ENCODE measurements at regions not wholly inside any gene's neighbourhood (a gene's known extent, or its start where the extent isn't known, plus 50 kb on each side); places are given as distances from the start of the nearest gene placed in this dataset.

DNA sequence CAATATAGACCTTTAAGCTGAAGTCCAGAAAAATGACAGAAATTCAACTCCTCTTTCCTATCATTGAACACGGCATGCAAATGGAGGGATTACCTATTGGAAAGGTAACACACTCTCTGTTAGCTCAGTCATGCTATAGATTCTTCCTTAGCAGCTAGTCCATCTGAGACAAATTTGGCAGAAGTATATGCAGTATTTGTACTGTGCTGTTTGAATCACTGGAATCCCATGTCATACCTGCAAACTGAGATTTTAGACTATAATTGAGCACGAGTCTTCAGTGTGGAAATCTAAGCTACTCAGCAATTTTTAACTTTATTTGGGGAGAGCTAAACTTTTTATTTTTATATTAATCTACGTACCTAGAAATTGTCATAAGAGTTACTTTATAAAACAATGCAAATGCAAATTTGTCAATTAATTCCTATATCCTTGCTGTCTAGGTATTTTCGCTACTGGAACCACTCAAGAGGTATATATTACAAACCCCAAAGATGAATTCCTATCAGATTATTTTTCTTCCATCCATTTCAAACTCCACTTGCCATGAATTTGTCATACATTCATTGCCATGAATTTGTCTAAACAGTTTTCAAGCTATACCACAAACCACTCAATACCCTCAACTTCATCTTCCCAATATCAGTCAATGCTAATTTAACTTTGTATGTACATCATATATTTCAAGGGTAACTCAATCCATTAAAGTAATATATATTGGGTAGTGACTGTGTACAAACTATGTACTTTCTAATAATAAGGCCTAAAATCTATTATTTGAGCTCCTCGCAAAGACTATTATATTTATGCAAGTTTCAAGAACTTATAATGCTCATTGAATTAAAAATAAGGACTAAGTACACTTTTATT lies 224.8 kb downstream of the MEF2C start:
- Histone ChIP-seq H3K27me3 (peaks cover 0 to 23% of the 10 kb centered on the region in 2 donors), H3K4me1 (peaks cover 0 to 11% (median 0%) of the 10 kb centered on the region in 4 donors), H3K4me3 (no peak overlapping the region), H3K36me3 (no peaks in the 10 kb centered on the region), H3K27ac (no peak overlapping the region), H3K9me3 (peaks cover 0 to 11% (median 0%) of the 10 kb centered on the region in 4 donors)
- TF ChIP-seq, protein P1, sequence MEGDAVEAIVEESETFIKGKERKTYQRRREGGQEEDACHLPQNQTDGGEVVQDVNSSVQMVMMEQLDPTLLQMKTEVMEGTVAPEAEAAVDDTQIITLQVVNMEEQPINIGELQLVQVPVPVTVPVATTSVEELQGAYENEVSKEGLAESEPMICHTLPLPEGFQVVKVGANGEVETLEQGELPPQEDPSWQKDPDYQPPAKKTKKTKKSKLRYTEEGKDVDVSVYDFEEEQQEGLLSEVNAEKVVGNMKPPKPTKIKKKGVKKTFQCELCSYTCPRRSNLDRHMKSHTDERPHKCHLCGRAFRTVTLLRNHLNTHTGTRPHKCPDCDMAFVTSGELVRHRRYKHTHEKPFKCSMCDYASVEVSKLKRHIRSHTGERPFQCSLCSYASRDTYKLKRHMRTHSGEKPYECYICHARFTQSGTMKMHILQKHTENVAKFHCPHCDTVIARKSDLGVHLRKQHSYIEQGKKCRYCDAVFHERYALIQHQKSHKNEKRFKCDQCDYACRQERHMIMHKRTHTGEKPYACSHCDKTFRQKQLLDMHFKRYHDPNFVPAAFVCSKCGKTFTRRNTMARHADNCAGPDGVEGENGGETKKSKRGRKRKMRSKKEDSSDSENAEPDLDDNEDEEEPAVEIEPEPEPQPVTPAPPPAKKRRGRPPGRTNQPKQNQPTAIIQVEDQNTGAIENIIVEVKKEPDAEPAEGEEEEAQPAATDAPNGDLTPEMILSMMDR (IDR thresholded peaks at IDR 0.05): no peak
- no peak for TF ChIP-seq POLR2A (IDR thresholded peaks at IDR 0.05)
- DNase-seq: no peak

DNA sequence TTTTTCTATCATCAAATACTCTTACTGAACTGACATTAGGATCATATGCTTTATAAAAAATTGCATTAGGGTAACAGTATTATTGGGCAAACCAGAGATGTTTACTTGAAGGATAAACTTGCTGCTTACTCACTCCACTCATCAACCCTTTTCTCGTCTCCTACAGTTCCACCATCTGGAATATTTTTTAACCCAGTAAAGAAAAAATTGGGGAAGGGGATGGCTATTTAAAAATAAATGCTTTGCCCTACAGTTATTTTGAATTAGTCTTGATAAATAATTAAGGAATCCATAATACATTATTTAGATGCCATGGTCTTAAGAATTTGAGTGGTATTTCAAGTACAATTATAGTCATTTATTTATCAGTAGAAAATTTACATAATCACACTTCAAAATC lies 225.8 kb downstream of the MEF2C start:
- Histone ChIP-seq H3K36me3 (no peaks in the 10 kb centered on the region), H3K27ac (no peak overlapping the region), H3K4me3 (no peak overlapping the region), H3K27me3 (peaks cover 0 to 18% of the 10 kb centered on the region in 2 donors), H3K4me1 (peaks cover 0 to 11% (median 0%) of the 10 kb centered on the region in 4 donors), H3K9me3 (peaks cover 0 to 11% (median 0%) of the 10 kb centered on the region in 4 donors)
- TF ChIP-seq, protein P1 (IDR thresholded peaks at IDR 0.05): no peak
- TF ChIP-seq POLR2A (IDR thresholded peaks at IDR 0.05): no peak
- no peak for DNase-seq

DNA sequence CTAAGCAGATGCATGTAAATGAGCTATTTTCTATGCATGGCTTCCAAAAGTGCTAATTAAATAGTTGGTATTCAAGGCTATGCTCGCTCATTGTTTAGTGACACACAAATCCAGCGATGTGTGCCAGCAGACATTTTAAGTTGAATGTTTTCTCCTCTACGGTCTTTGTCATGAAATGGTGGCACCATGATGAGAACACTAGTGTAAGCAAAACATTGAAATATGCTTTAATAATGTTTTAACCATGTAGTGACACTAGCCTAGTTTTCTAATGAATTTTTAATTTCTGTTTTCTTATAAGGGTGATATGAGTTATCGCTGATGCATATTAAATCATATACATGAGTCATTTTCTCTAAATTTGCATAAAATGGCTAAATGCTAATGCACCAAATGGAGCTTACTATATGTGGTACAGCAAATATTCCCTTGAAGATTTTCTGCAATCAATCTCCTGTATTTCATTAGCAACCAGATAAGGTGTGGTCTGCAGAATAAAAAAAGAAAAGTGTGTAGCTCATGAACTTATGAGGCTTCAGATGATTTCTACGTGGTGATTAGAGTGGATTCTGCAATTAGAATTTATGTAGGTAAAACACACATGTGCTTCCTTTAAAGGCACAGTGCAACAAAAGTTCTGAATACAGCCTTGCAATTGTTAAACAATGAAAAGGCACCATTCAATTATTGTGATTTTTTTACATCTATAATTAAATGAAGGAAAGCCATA lies 226.6 kb downstream of the MEF2C start:
- peaks cover 0 to 11% (median 0%) of the 10 kb centered on the region in 4 donors for H3K9me3 ChIP-seq
- peaks cover 0 to 11% of the 10 kb centered on the region in 2 donors for H3K27me3 ChIP-seq
- DNase-seq: no peak
- H3K36me3 ChIP-seq: no peaks in the 10 kb centered on the region
- TF ChIP-seq, protein P1 (IDR thresholded peaks at IDR 0.05): no peak
- no peak for TF ChIP-seq POLR2A (IDR thresholded peaks at IDR 0.05)
- no peak overlapping the region for H3K4me3 ChIP-seq
- H3K27ac ChIP-seq: no peak overlapping the region
- peaks cover 0 to 10% (median 0%) of the 10 kb centered on the region in 4 donors for H3K4me1 ChIP-seq

DNA sequence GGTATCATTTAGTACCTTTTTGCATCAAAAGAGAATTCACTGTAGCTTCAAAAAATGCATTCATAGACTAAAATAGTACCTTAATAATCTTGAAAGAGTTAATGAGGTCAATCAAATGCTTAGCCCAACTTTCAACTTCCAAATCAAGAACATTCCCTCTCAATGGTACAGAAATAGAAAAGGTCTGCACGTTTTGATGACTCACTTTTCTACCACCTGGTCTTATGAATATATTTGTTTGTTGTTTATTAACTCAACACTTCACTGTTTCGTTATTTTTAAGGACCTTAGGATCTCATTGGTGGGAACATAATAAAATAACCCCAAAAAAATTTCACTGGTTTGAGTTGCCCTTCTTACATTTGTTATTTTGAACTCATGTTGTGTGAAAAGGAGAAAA lies 229.5 kb downstream of the MEF2C start:
- H3K36me3 ChIP-seq: no peaks in the 10 kb centered on the region
- no peaks in the 10 kb centered on the region for H3K4me1 ChIP-seq
- no peak for DNase-seq
- no peaks in the 10 kb centered on the region for H3K27me3 ChIP-seq
- H3K27ac ChIP-seq: no peak overlapping the region
- no peak overlapping the region for H3K4me3 ChIP-seq
- no peak for TF ChIP-seq POLR2A (IDR thresholded peaks at IDR 0.05)
- TF ChIP-seq, protein P1 (IDR thresholded peaks at IDR 0.05): no peak
- H3K9me3 ChIP-seq: no peaks in the 10 kb centered on the region

DNA sequence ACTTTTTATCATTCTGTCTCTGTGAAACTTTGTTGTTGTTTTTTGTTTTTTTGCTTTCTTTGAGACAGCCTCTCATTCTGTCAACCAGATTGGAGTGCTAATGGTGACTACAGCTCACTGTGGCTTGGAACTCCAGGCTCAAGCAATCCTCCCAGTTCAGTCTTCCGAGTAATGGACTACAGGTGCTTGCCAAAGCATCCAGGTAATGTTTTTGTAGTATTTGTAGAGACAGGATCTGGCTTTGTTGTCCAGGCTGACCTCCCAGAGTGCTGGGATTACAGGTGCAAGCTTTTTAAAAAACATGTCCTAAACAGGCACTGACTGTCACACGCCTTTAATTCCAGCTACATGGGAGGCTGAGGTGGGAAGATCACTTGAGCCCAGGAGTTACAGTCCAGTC lies 235.1 kb downstream of the MEF2C start:
- no peak for DNase-seq
- no peaks in the 10 kb centered on the region for H3K9me3 ChIP-seq
- TF ChIP-seq, protein P1 (IDR thresholded peaks at IDR 0.05): no peak
- TF ChIP-seq POLR2A (IDR thresholded peaks at IDR 0.05): no peak
- H3K36me3 ChIP-seq: no peaks in the 10 kb centered on the region
- no peaks in the 10 kb centered on the region for H3K27me3 ChIP-seq
- H3K27ac ChIP-seq: no peak overlapping the region
- no peak overlapping the region for H3K4me3 ChIP-seq
- H3K4me1 ChIP-seq: no peaks in the 10 kb centered on the region
